NOMO-1 treated with dmso at 0.1 percent for 144 hours (cell line): ENCODE measurements at regions not wholly inside any gene's neighbourhood (a gene's known extent, or its start where the extent isn't known, plus 50 kb on each side); places are given as distances from the start of the nearest gene placed in this dataset.
"Not testable (repeated sequence)": the region's sequence is repeated elsewhere in the genome, so short reads cannot be mapped to it uniquely, and the experiment has no call there.

ENCODE experiments used
- DNase-seq: peaks from one replicate; lab custom pipeline; 2025; ENCODE audit not compliant: unreplicated experiment; lab: John Stamatoyannopoulos, UW

- DNase-seq: no peak
Observed at GRCh38 chr9:32117291-32117690, 267.2 kb upstream of the ACO1 start.

DNA sequence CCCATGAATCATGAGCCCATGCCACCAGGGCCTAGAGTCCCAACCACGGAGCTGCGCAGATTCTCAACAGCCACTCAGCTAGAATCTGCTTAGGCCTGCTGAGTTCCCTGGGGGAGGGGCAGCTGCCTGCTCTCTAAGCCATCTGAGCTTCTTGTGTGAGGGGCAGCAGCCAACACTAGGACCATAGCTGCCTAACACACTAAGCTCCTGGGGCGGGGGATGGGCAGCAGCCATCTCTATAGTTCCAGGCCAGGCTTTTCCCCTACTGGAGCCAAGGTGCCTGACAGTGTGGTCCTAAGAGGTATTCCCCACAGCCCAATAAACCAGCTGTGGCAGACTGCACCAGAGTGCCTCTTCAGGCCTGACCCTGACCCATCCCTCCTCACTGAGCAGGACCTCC is 255.9 kb upstream of the ACO1 start:
- DNase-seq: no peak

DNA sequence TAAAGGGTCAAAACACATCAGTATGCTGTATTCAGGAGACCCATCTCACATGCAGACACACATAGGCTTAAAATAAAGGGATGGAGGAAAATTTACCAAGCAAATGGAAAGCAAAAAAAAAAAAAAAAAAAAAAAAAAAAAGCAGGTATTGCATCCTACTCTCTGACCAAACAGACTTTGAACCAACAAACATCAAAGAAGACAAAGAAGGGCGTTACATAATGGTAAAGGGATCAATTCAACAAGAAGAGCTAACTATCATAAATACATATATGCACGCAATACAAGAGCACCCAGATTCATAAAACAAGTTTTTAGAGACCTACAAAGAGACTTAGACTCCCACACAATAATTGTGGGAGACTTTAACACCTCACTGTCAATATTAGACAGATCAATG is 253.7 kb upstream of the ACO1 start:
- not testable (repeated sequence) for DNase-seq

DNA sequence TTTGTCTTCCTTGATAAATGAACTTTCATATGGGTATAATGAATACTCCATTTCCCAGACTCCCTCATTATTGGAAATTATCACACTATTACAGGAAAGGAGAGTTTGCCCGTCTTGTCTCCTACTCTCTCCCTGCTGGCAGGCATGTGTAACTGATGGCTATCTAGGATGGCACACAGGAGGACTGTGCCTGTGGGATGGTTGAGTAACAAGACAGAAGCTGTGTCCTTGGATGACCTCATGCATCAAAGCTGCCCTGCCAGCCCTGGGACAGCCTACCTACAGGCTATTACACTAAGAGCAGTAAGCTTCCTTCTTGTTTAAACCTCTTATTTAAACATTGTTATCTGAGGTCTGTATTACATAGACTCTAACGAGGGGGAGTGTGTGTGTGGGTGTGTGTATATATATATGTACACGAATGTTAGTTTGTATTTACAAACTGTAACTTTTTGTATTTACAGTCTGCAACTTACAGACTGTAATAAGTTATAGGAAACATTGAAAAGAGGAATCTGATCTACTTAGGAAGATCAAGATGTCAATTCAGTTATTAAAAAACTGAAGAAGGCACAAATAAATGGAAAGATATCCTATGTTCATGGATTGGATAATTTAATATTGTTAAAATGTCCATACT is 247.6 kb upstream of the ACO1 start:
- no peak for DNase-seq

- DNase-seq: no peak
Observed at GRCh38 chr9:32142074-32142473, 242.4 kb upstream of the ACO1 start.

DNA sequence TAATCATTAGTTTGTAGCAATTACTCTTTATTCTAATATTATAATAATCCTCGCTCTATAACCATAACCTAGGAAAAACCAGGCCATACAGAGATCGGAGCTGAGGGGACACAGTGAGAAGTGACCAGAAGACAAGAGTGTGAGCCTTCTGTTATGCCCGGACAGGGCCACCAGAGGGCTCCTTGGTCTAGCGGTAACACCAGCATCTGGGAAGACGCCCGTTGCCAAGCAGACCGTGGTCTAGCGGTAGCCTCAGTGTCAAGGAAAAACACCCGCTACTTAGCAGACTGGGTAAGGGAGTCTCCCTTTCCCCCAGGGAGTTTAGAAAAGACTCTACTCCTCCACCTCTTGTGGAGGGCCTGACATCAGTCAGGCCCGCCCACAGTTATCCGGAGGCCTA is 235.9 kb upstream of the ACO1 start:
- not testable (repeated sequence) for DNase-seq

- DNase-seq: no peak
Observed at GRCh38 chr9:32161209-32161608, 223.2 kb upstream of the ACO1 start.

DNA sequence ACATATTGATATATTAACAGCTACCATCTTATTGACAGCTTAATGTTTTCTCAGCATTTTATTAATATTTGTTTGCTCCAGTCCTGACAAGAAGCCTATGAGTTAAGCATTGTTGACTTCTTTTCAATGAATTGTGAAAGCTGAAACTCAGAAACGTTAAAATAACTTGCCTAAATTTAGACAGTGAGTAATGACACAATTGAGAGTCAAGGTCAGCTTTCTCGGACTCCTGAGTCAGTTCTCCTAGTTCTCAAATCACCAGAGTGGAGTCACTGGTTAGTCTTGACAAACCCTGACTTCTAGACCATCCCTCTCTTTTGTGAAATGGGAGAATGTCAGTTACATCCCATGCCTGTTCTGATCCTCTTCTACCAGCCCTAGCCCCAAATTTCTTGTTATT is 222.7 kb upstream of the ACO1 start:
- DNase-seq: no peak

DNA sequence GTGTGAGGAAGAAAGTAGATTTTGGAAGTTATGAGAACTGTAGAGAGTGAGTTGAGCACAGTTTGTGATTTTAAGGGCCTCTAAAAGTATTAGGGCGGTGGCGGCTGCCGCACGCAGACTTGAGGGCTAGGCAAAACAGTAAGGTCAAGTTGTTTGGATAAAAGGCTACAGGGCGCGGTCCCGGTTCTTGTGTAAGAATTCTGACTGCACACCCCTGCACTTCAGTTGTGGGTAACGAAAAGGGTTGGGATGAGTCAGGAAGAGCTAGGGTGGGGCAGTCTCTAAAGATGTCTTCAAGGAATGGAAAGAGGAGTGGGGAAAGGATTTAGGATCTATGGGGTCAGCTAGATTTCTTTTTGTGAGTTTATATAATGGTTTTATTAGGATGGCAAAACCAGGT is 218.1 kb upstream of the ACO1 start:
- DNase-seq: not testable (repeated sequence)

DNA sequence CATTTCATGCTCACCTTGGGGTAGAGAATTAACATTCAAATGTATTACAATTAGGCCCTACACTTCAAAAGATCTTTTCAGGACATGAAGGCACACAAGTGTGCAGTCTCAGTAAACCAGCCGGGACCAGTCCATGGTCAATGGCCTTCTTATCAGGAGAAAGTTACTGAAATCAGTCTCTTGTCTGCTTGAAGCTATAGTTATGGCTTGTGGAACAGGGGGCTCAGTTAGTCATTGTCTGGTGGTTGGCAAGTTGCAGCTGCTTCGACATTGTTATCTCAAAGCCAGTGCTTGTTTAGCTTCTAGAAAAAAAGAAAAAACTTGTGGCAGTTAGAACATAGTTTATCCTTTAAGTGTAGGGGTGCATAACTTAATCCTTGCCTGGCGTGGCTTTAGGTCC is 213.1 kb upstream of the ACO1 start:
- no peak for DNase-seq

GRCh38 chr9:32172256-32172655 is 212.2 kb upstream of the ACO1 start:
- no peak for DNase-seq

DNA sequence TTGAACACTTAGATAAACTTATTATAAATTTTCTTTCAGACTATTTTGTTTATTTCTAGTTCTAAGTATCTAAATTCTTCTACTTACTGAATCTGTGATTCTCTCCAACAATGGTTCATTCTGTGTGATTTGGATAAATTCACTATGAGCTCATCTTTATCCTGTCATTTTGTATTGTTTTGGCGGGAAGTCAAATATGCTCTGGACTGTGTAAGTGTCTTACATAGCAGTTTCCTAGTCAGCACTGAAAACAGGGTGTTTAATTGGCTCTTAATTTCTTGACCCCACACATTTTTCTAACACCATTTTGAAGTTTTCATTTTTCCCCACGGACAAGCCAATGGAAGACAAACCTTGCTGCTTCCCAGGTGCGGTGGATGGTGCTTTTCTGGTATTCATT is 207.0 kb upstream of the ACO1 start:
- no peak for DNase-seq

DNA sequence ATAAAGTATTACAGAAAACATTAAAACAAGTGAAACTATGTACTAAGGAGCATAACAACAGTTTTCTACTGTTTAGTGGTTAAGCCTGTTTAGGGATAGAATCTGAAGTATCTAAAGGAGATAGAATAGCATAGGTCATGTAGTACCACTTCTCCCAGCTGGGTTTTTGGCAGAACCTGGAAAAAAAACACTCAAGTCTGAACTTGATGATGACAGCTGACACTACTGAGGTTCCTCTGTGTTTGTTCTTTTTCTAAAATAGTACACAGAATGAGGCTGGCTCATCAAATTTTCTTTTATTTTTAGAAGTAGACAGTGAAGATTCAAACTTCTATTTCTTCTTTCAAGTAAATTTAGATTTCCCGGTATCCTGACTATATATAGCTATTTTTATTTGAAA is 203.8 kb upstream of the ACO1 start:
- DNase-seq: no peak

- DNase-seq: no peak
Observed at GRCh38 chr9:32200241-32200640, 184.2 kb upstream of the ACO1 start.

- no peak for DNase-seq
Observed at GRCh38 chr9:32200896-32201295, 183.5 kb upstream of the ACO1 start.

DNA sequence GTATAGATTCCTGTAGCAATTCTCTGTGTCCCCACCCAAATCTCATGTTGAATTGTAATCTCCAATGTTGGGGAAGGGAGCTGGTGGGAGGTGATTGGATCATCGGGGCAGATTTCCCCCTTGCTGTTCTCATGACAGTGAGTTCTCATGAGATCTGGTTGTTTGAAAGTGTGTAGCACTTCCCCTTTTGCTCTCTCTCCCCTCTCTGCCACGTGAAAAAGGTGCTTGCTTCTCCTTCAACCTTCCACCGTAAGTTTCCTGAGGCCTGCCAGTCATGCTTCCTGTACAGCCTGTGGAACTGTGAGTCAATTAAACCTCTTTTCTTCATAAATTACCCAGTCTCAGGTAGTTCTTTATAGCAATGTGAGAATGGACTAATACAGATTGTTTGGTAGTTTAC is 175.3 kb upstream of the ACO1 start:
- not testable (repeated sequence) for DNase-seq

- DNase-seq: no peak
Observed at GRCh38 chr9:32218100-32218767, 166.2 kb upstream of the ACO1 start.

DNA sequence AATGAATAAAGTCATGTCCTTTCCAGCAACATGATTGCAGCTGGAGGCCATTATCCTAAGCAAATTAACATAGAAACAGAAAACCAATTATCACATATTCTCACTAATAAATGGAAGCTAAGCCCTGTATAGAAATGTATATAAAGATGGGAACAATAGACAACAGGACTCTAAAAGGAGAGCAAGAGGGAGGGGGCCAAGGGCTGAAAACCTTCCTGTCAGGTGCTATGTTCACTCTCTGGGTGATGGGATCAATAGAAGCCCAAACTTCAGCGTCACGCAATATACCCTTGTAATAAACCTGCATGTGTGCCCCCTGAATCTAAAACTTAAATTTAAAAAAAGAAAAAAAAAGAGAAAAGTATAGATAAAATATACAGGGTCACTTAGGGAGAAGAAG is 163.7 kb upstream of the ACO1 start:
- no peak for DNase-seq

DNA sequence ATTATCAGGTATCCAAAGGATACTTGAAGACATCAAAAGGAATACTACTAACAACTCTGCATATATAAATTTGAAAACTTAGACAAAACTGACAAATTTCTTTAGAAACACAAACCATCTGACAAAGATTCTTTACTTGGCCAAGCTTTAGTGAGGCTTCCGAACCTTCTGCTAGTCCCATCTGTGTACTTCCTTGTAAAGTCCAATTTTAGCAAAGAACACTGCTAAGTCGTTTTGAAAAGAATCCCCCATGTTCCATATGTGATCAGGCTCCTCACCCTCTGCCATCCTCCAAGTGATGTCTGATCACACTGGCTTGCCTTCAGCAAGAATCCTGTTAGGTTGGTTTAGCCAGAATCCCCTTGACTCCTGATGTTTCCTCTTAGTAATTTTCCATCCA is 150.0 kb upstream of the ACO1 start:
- no peak for DNase-seq

DNA sequence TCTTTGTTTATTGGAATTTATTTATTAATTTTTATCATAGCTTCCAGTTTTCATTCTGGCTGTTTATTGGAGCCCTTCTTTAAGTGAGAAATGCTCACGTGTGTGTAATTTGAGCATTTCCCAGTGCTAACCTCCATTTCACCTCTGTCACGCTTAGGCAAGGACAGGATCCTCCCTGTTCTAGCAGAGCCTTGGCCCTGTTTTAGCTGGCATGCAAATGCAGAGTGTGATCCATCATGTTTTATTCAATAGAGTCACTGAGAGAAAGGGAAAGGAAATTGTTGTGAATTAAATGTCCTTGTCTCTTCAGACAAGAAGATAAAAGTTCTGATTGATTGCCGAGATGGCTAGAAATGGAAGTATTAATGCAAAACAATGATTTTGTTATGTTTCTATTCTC is 137.3 kb upstream of the ACO1 start:
- no peak for DNase-seq

- no peak for DNase-seq
Observed at GRCh38 chr9:32248189-32248712, 136.2 kb upstream of the ACO1 start.

DNA sequence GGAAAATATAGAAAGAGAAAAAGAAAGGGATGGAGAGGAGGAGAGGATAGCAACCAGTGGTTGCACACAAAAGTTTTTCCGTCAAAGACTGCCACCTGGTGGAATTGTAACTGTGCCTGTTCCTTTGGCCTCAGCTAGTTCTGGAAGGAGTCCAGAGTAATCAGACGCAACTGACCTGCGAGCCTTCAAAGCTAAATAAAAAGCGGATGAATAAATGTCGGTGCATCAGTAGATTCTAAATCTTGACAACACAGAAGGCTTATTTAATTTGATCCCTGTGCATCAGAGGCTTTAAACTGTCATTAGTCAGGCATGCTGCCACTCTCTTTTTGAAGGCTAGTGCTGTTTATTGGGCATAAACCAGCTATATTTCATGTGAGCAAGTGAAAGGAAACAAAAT is 132.9 kb upstream of the ACO1 start:
- DNase-seq: peak; percentile 13

- DNase-seq: no peak
Observed at GRCh38 chr9:32253731-32254130, 130.7 kb upstream of the ACO1 start.
